ENCODE measurements at regions not wholly inside any gene's neighbourhood (a gene's known extent, or its start where the extent isn't known, plus 50 kb on each side); places are given as distances from the start of the nearest gene placed in this dataset.

GRCh38 chr3:178289544-178290160 is 246.6 kb upstream of the KCNMB2 start:
- DNase-seq, result peak in 2 of 3 donors; percentile 25 to 74

GRCh38 chr3:178291574-178292370 is 244.5 kb upstream of the KCNMB2 start:
- DNase-seq, result no peak

GRCh38 chr3:178295292-178295912 is 240.8 kb upstream of the KCNMB2 start:
- peak; percentile 57 to 95 (median 86) for DNase-seq

- peak in 2 of 3 donors; percentile 40 to 67 for DNase-seq
Measured at GRCh38 chr3:178297199-178297598, 239.0 kb upstream of the KCNMB2 start.

GRCh38 chr3:178297740-178298139 is 238.5 kb upstream of the KCNMB2 start:
- DNase-seq, result no peak

- DNase-seq, result no peak
Measured at GRCh38 chr3:178300441-178300959, 235.7 kb upstream of the KCNMB2 start.

GRCh38 chr3:178302966-178303930 is 233.0 kb upstream of the KCNMB2 start:
- no peak for DNase-seq

- DNase-seq, result peak in 1 of 3 donors; percentile 39
Measured at GRCh38 chr3:178304758-178305467, 231.3 kb upstream of the KCNMB2 start.

- DNase-seq, result no peak
Measured at GRCh38 chr3:178306432-178307115, 229.7 kb upstream of the KCNMB2 start.

- no peak for DNase-seq
Measured at GRCh38 chr3:178308771-178309170, 227.5 kb upstream of the KCNMB2 start.

GRCh38 chr3:178310949-178311348 is 225.3 kb upstream of the KCNMB2 start:
- DNase-seq, result no peak

- DNase-seq, result no peak
Measured at GRCh38 chr3:178313716-178314115, 222.5 kb upstream of the KCNMB2 start.

GRCh38 chr3:178318340-178318739 is 217.9 kb upstream of the KCNMB2 start:
- peak in 2 of 3 donors; percentile 67 to 84 for DNase-seq

- DNase-seq, result no peak
Measured at GRCh38 chr3:178318941-178319816, 217.1 kb upstream of the KCNMB2 start.

- peak; percentile 69 to 78 (median 78) for DNase-seq
Measured at GRCh38 chr3:178320456-178321351, 215.5 kb upstream of the KCNMB2 start.

- DNase-seq, result no peak
Measured at GRCh38 chr3:178324356-178324755, 211.9 kb upstream of the KCNMB2 start.

- peak in 1 of 3 donors; percentile 58 for DNase-seq
Measured at GRCh38 chr3:178325330-178325729, 210.9 kb upstream of the KCNMB2 start.

GRCh38 chr3:178329936-178330335 is 206.3 kb upstream of the KCNMB2 start:
- DNase-seq, result peak in 1 of 3 donors; percentile 47
